ENCODE measurements at regions not wholly inside any gene's neighbourhood (a gene's known extent, or its start where the extent isn't known, plus 50 kb on each side); places are given as distances from the start of the nearest gene placed in this dataset.
A peak's percentile ranks its signal among the peaks of the same experiment; 100 is the strongest.

DNA sequence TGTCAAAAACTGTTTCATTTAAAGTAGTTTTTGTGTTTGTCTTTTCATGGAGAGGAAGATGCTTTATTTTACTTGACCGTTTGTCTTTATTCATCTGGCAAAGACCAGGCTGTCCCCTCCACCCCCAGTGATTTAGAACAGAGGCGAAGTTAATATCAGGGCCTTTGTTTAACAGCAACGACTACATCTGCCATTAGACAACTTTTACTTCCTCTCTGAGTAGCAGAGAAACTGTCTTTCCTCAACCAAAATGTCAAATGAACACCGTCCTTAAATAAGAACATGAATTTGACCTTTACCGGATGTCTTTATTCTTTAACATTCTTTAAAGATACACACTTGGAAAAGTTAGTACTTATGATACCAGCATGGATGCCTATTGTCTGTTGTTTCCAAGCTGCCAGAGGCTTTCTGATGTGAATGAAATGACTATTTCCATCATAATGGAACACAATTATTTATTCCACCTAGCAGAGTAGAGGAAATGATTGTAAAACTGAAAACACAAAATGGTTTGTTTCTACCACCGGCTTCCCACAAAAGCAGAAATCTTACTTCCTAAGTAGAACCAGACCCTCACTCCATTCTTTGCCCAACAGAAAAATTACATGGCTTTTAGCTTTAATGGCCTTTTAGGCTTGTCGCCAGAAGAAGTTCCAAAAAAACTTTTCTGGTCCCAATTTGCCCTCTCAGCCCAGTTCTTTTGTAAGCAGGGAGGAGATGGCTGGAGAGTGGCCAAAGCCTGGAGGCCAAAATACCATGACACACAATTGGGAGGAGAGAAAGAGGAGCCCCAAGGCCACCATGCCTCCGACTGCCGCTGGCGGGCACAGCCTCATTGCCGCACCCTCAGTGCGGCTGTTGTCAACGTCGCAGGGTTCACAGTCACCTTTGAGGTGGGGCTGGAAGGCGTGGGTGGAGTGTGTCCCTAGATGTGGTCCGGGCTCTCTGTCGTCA lies 168.5 kb downstream of the TEX36 start:
- H3K79me2 ChIP-seq (ENCODE audit: low read depth), result no peaks in the 10 kb centered on the region
- TF ChIP-seq EZH2 (IDR thresholded peaks at IDR 0.05) (no peak), CTCF (IDR thresholded peaks at IDR 0.05) (no peak), EZH2phosphoT487 (IDR thresholded peaks at IDR 0.05) (no peak)
- H3K27ac Mint-ChIP-seq, result no peak overlapping the region
- H3K4me3 ChIP-seq, result no peak overlapping the region
- peaks cover 5% of the 10 kb centered on the region for H3K27me3 Mint-ChIP-seq (ENCODE audit: insufficient read depth, low read depth)
- H3K4me2 ChIP-seq, result no peak overlapping the region
- no peak overlapping the region for H2AFZ ChIP-seq (replicated peaks)
- H3K4me3 Mint-ChIP-seq, result no peak overlapping the region
- H3K27ac ChIP-seq, result no peak overlapping the region
- H3K9me3 Mint-ChIP-seq, result peaks cover 27% of the 10 kb centered on the region
- no peaks in the 10 kb centered on the region for H3F3A ChIP-seq (ENCODE audit: low read depth)
- no peaks in the 10 kb centered on the region for H3K9me3 ChIP-seq (ENCODE audit: low read depth)
- no peaks in the 10 kb centered on the region for H4K20me1 ChIP-seq (ENCODE audit: low read depth)
- H3K27me3 ChIP-seq, result no peaks in the 10 kb centered on the region
- peaks cover 26% of the 10 kb centered on the region for H3K4me1 Mint-ChIP-seq
- no peaks in the 10 kb centered on the region for H3K36me3 ChIP-seq
- H3K36me3 Mint-ChIP-seq, result no peaks in the 10 kb centered on the region
- no peak overlapping the region for H3K9ac ChIP-seq
- DNase-seq (ENCODE audit: low spot score), result no peak
- H3K4me1 ChIP-seq, result no peaks in the 10 kb centered on the region

GRCh38 chr10:125513429-125514182 lies 169.4 kb downstream of the TEX36 start:
- H3K79me2 ChIP-seq (ENCODE audit: low read depth), result no peaks in the 10 kb centered on the region
- Mint-ChIP-seq H3K27ac (peak overlapping the region; percentile 34), H3K4me3 (no peak overlapping the region), H3K36me3 (no peaks in the 10 kb centered on the region), H3K4me1 (peaks cover 26% of the 10 kb centered on the region), H3K9me3 (peaks cover 26% of the 10 kb centered on the region), H3K27me3 (ENCODE audit: insufficient read depth, low read depth) (peaks cover 5% of the 10 kb centered on the region)
- TF ChIP-seq CTCF (IDR thresholded peaks at IDR 0.05) (no peak), EZH2 (IDR thresholded peaks at IDR 0.05) (no peak), EZH2phosphoT487 (IDR thresholded peaks at IDR 0.05) (no peak)
- H3K27ac ChIP-seq, result no peak overlapping the region
- no peak overlapping the region for H3K9ac ChIP-seq
- H3K9me3 ChIP-seq (ENCODE audit: low read depth), result no peaks in the 10 kb centered on the region
- no peak overlapping the region for H3K4me2 ChIP-seq
- no peak overlapping the region for H3K4me3 ChIP-seq
- H4K20me1 ChIP-seq (ENCODE audit: low read depth), result no peaks in the 10 kb centered on the region
- H3K27me3 ChIP-seq, result no peaks in the 10 kb centered on the region
- no peaks in the 10 kb centered on the region for H3K4me1 ChIP-seq
- H2AFZ ChIP-seq (replicated peaks), result no peak overlapping the region
- H3F3A ChIP-seq (ENCODE audit: low read depth), result no peaks in the 10 kb centered on the region
- DNase-seq (ENCODE audit: low spot score), result no peak
- H3K36me3 ChIP-seq, result no peaks in the 10 kb centered on the region

- peaks cover 18% of the 10 kb centered on the region for H3K9me3 Mint-ChIP-seq
- no peaks in the 10 kb centered on the region for H4K20me1 ChIP-seq (ENCODE audit: low read depth)
- no peak overlapping the region for H3K4me3 ChIP-seq
- no peaks in the 10 kb centered on the region for H3F3A ChIP-seq (ENCODE audit: low read depth)
- no peaks in the 10 kb centered on the region for H3K36me3 ChIP-seq
- H3K9me3 ChIP-seq (ENCODE audit: low read depth), result no peaks in the 10 kb centered on the region
- H2AFZ ChIP-seq (replicated peaks), result no peak overlapping the region
- H3K4me1 ChIP-seq, result no peaks in the 10 kb centered on the region
- peaks cover 5% of the 10 kb centered on the region for H3K27me3 Mint-ChIP-seq (ENCODE audit: insufficient read depth, low read depth)
- H3K4me1 Mint-ChIP-seq, result peaks cover 26% of the 10 kb centered on the region
- no peaks in the 10 kb centered on the region for H3K36me3 Mint-ChIP-seq
- no peaks in the 10 kb centered on the region for H3K27me3 ChIP-seq
- H3K79me2 ChIP-seq (ENCODE audit: low read depth), result no peaks in the 10 kb centered on the region
- H3K27ac Mint-ChIP-seq, result no peak overlapping the region
- no peak overlapping the region for H3K4me3 Mint-ChIP-seq
- no peak overlapping the region for H3K9ac ChIP-seq
- H3K4me2 ChIP-seq, result no peak overlapping the region
- no peak overlapping the region for H3K27ac ChIP-seq
- no peak for DNase-seq (ENCODE audit: low spot score)
- no peak for TF ChIP-seq CTCF (IDR thresholded peaks at IDR 0.05)
- no peak for TF ChIP-seq EZH2phosphoT487 (IDR thresholded peaks at IDR 0.05)
- TF ChIP-seq EZH2 (IDR thresholded peaks at IDR 0.05), result no peak
Measured at GRCh38 chr10:125510998-125511397, 172.0 kb downstream of the TEX36 start.

All from neural progenitor cell (in vitro differentiated cells).